ENCODE measurements at regions not wholly inside any gene's neighbourhood (a gene's known extent, or its start where the extent isn't known, plus 50 kb on each side); places are given as distances from the start of the nearest gene placed in this dataset.

DNA sequence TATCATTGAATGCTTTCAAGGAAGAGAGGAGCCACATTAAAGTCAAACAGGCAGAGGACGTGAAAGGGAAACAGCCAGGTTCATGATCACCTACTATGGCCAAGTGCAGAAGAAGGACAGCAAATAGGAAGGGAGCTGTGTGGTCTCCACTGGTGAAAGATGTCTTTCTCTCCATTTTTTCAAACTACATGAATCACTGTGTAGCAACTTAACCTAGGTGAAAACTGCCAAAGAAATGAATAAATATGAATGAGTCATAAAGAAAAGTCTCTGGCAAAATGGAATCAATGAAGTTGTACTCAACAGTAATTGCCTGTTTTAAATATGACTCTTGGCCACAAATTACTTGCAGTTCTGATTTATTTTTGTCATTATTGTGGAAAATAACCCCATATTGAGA, 452.6 kb upstream of the PKDCC start:
- H3K4me1 ChIP-seq, result peaks cover 0 to 25% (median 17%) of the 10 kb centered on the region in 4 donors
- H3K27me3 ChIP-seq, result no peaks in the 10 kb centered on the region
- DNase-seq, result no peak
- intact Hi-C loops (cut with DNase I), result no loop called here
- TF ChIP-seq POLR2A (IDR thresholded peaks at IDR 0.05) (no peak), POLR2AphosphoS5 (IDR thresholded peaks at IDR 0.05) (no peak)
- 0 to 45% methylated on average over 1 of the region's 1 CpG for WGBS, 2 donors
- no peak overlapping the region for H3K4me3 ChIP-seq
- no peaks in the 10 kb centered on the region for H3K36me3 ChIP-seq
- no peaks in the 10 kb centered on the region for H3K9me3 ChIP-seq
- H3K27ac ChIP-seq, result no peak overlapping the region

DNA sequence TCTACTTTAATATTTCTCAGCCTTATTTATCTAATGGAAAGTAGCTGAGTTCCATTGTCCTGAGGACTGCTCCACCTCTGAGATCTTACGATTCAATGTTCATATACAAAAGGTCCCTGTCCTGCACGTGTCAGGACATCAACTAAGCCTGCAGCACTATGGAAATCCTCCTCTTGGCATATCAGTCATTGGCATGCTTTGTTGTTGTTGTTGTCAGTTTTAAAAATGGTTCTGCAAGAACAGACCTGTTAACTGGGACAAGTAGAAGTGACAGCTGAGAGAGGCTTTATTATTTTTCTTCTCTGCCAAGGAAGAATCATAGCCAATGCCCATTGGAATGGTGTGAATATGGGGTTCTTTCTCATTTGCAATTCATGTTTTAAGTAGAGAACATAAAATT, 450.1 kb upstream of the PKDCC start:
- Histone ChIP-seq H3K4me3 (no peak overlapping the region), H3K4me1 (peaks cover 0 to 25% (median 17%) of the 10 kb centered on the region in 4 donors), H3K27me3 (no peaks in the 10 kb centered on the region), H3K27ac (peak overlapping the region; percentile 20 to 61 (median 40)), H3K36me3 (no peaks in the 10 kb centered on the region), H3K9me3 (no peaks in the 10 kb centered on the region)
- DNase-seq, result no peak
- intact Hi-C loops (cut with DNase I), result no loop called here
- WGBS, 2 donors, result 61 to 78% methylated on average over 2 of the region's 2 CpGs
- TF ChIP-seq, protein P1, sequence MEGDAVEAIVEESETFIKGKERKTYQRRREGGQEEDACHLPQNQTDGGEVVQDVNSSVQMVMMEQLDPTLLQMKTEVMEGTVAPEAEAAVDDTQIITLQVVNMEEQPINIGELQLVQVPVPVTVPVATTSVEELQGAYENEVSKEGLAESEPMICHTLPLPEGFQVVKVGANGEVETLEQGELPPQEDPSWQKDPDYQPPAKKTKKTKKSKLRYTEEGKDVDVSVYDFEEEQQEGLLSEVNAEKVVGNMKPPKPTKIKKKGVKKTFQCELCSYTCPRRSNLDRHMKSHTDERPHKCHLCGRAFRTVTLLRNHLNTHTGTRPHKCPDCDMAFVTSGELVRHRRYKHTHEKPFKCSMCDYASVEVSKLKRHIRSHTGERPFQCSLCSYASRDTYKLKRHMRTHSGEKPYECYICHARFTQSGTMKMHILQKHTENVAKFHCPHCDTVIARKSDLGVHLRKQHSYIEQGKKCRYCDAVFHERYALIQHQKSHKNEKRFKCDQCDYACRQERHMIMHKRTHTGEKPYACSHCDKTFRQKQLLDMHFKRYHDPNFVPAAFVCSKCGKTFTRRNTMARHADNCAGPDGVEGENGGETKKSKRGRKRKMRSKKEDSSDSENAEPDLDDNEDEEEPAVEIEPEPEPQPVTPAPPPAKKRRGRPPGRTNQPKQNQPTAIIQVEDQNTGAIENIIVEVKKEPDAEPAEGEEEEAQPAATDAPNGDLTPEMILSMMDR (IDR thresholded peaks at IDR 0.05), result no peak
- TF ChIP-seq POLR2A (IDR thresholded peaks at IDR 0.05) (no peak), EP300 (IDR thresholded peaks at IDR 0.05) (no peak), POLR2AphosphoS5 (IDR thresholded peaks at IDR 0.05) (no peak)

DNA sequence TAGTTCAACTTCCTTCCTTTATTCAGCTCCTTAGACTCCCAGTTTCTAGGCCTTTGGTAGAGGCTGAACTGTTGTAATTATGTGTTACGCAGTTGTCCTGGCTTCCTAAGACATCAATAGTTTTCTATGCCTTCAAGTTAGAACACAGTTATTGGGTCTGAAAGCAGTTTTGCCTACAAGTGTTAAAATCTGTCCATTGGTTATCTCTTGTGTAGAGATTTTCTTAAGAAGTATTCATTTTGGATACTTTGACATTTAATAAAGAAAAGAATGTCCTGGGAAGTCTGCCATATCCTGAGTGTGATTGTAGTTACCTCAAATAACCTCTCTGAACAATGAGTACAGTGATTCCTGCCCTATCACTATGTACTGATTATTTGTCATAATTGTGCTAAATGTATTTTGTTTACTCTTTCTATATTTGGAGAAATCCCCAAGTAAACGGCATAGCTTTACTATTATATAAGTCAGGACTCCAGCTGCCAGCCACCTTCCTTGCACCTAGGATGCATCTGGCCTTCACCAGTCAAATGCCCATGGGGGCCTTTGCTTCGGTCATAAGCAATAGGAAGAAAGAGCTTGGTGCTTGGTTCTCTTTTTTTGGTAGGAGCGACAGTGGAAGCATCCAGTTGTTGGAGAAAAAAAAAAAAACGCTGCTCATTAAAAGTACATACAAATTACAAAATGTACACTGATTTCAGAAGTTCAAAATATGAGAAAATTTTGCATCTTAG, 449.5 kb upstream of the PKDCC start:
- TF ChIP-seq POLR2A (IDR thresholded peaks at IDR 0.05), result no peak
- no peak for TF ChIP-seq POLR2AphosphoS5 (IDR thresholded peaks at IDR 0.05)
- TF ChIP-seq EP300 (IDR thresholded peaks at IDR 0.05), result no peak
- TF ChIP-seq, protein P1 (IDR thresholded peaks at IDR 0.05), result no peak
- Histone ChIP-seq H3K36me3 (no peaks in the 10 kb centered on the region), H3K4me1 (peaks cover 0 to 25% (median 17%) of the 10 kb centered on the region in 4 donors), H3K4me3 (no peak overlapping the region), H3K27me3 (no peaks in the 10 kb centered on the region), H3K9me3 (no peaks in the 10 kb centered on the region), H3K27ac (peak overlapping the region; percentile 20 to 61 (median 40))
- intact Hi-C loops (cut with DNase I), result no loop called here
- 52 to 79% methylated on average over 5 of the region's 5 CpGs for WGBS, 2 donors
- DNase-seq, result no peak

DNA sequence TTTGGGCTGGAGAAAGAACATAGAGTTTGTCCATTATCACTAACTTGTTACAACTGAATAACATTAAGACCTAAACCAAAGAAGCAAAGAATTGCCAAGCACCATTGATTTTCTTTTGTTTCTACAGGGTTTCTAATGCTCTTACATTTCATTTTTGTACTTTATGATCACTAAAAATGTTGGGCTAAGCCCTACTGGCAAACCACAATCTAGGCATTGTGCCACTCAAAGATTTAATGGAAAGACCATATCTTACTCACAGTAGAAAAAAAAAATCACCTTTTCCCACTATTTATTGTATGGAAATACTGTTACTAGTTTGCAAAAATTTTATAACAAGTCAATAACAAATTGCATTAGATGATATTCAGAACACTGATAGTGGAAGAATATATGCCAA, 447.4 kb upstream of the PKDCC start:
- no peaks in the 10 kb centered on the region for H3K27me3 ChIP-seq
- no peaks in the 10 kb centered on the region for H3K36me3 ChIP-seq
- H3K9me3 ChIP-seq, result no peaks in the 10 kb centered on the region
- H3K4me1 ChIP-seq, result peaks cover 0 to 25% (median 17%) of the 10 kb centered on the region in 4 donors
- H3K4me3 ChIP-seq, result no peak overlapping the region
- intact Hi-C loops (cut with DNase I), result no loop called here
- no peak for DNase-seq
- TF ChIP-seq EP300 (IDR thresholded peaks at IDR 0.05) (no peak), POLR2A (IDR thresholded peaks at IDR 0.05) (no peak), POLR2AphosphoS5 (IDR thresholded peaks at IDR 0.05) (no peak)
- TF ChIP-seq, protein P1 (IDR thresholded peaks at IDR 0.05), result no peak
- no peak overlapping the region for H3K27ac ChIP-seq

DNA sequence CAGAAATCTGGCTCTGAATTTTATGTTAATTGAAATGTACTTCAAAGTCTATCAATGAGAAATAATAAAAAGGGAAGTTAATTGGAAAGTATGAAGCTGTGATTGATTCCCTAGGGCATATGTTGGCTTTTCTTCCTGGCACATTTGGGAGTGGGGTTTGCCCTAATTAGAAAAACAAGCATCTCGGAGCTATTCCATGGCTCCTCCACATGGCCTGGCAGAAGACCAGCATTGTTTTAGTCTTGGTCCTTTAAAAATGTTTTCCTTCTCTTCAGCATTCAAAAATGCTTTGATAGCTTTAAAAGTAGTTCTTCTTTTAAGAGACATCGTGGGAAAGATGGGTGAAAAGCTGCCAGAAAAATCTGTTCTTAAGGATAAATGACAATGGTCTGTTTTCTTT, 445.5 kb upstream of the PKDCC start:
- intact Hi-C loops (cut with DNase I), result no loop called here
- Histone ChIP-seq H3K27ac (no peak overlapping the region), H3K36me3 (no peaks in the 10 kb centered on the region), H3K4me1 (peaks cover 0 to 23% (median 16%) of the 10 kb centered on the region in 4 donors), H3K9me3 (no peaks in the 10 kb centered on the region), H3K27me3 (no peaks in the 10 kb centered on the region), H3K4me3 (no peak overlapping the region)
- no peak for DNase-seq
- TF ChIP-seq, protein P1 (IDR thresholded peaks at IDR 0.05), result no peak
- TF ChIP-seq POLR2AphosphoS5 (IDR thresholded peaks at IDR 0.05) (no peak), POLR2A (IDR thresholded peaks at IDR 0.05) (no peak), EP300 (IDR thresholded peaks at IDR 0.05) (no peak)
- 79 to 80% methylated on average over 2 of the region's 2 CpGs for WGBS, 2 donors

Data from sigmoid colon (tissue), 6 donors.